ENCODE measurements at regions not wholly inside any gene's neighbourhood (a gene's known extent, or its start where the extent isn't known, plus 50 kb on each side); places are given as distances from the start of the nearest gene placed in this dataset.
"Not testable (repeated sequence)": the region's sequence is repeated elsewhere in the genome, so short reads cannot be mapped to it uniquely, and the experiment has no call there.

GRCh38 chr9:82052081-82052480, 63.5 kb downstream of the SPATA31D1 start:
- no peaks in the 10 kb centered on the region for H3K27me3 ChIP-seq (ENCODE audit: insufficient read depth, low read length)
- no peaks in the 10 kb centered on the region for H3K27me3 Mint-ChIP-seq
- no peaks in the 10 kb centered on the region for H3K4me1 Mint-ChIP-seq
- H3K27ac ChIP-seq (ENCODE audit: low read depth, low read length) = no peak overlapping the region
- ChIA-PET CTCF (ENCODE audit: partially characterized antibody) (no interaction called here), POLR2A (ENCODE audit: partially characterized antibody) (no interaction called here)
- no peak overlapping the region for H3K4me3 ChIP-seq (ENCODE audit: low read length in 2 of 2)
- no peaks in the 10 kb centered on the region for H3K4me1 ChIP-seq (ENCODE audit: insufficient read depth, low read length)
- DNase-seq = no peak
- no peaks in the 10 kb centered on the region for H3K9me3 ChIP-seq (ENCODE audit: control insufficient read depth in 1 of 2, low read length in 2 of 2)
- H3K9me3 Mint-ChIP-seq = peaks cover 0 to 5% (median 3%) of the 10 kb centered on the region in 8 donors
- intact Hi-C loops (cut with micrococcal nuclease) = no loop called here
- H3K4me3 Mint-ChIP-seq = peak overlapping the region in 1 of 8 donors; percentile 22
- no peak overlapping the region for H3K27ac Mint-ChIP-seq
- H3K36me3 ChIP-seq (ENCODE audit: insufficient read depth, low read length) = no peaks in the 10 kb centered on the region
- H3K36me3 Mint-ChIP-seq = no peaks in the 10 kb centered on the region

DNA sequence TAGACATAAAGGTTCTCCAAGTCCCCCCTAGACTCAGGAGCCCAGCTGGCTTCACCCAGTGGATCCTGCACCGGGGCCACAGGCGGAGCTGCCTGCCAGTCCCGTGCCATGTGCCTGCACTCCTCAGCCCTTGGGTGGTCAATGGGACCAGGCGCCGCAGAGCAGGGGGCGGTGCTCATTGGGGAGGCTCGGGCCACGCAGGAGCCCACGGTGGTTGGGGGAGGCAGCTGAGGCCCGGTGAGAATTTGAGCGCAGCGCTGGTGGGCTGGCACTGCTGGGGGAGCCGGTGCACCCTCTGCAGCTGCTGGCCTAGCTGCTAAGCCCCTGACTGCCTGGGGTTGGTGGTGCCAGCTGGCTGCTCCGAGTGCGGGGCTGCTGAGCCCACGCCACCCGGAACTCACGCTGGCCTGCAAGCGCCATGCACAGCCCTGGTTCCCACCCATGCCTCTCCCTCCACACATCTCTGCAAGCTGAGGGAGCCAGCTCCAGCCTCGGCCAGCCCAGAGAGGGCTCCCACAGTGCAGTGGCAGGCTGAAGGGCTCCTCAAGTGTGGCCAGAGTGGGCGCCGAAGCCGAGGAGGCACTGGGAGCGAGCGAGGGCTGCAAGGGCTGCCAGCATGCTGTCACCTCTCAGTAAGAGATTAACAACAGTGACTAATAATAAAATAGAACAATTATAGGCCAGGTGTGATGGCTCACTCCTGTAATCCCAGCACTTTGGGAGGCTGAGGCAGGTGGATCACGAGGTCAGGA, 65.9 kb downstream of the SPATA31D1 start:
- Mint-ChIP-seq H3K36me3 (no peaks in the 10 kb centered on the region), H3K9me3 (peaks cover 0 to 5% (median 0%) of the 10 kb centered on the region in 8 donors), H3K27me3 (no peaks in the 10 kb centered on the region), H3K27ac (no peak overlapping the region), H3K4me3 (no peak overlapping the region), H3K4me1 (no peaks in the 10 kb centered on the region)
- H3K27me3 ChIP-seq (ENCODE audit: insufficient read depth, low read length) = no peaks in the 10 kb centered on the region
- no peaks in the 10 kb centered on the region for H3K36me3 ChIP-seq (ENCODE audit: insufficient read depth, low read length)
- H3K27ac ChIP-seq (ENCODE audit: low read depth, low read length) = no peak overlapping the region
- H3K9me3 ChIP-seq (ENCODE audit: control insufficient read depth in 1 of 2, low read length in 2 of 2) = no peaks in the 10 kb centered on the region
- H3K4me1 ChIP-seq (ENCODE audit: insufficient read depth, low read length) = no peaks in the 10 kb centered on the region
- H3K4me3 ChIP-seq (ENCODE audit: low read length in 2 of 2) = no peak overlapping the region
- DNase-seq = no peak
- ChIA-PET CTCF (ENCODE audit: partially characterized antibody) (no interaction called here), POLR2A (ENCODE audit: partially characterized antibody) (no interaction called here)
- intact Hi-C loops (cut with micrococcal nuclease) = no loop called here

- intact Hi-C loops (cut with micrococcal nuclease) = no loop called here
- peaks cover 0 to 13% (median 2%) of the 10 kb centered on the region in 8 donors for H3K9me3 Mint-ChIP-seq
- Histone ChIP-seq H3K36me3 (ENCODE audit: insufficient read depth, low read length) (no peaks in the 10 kb centered on the region), H3K9me3 (ENCODE audit: control insufficient read depth in 1 of 2, low read length in 2 of 2) (no peaks in the 10 kb centered on the region), H3K4me3 (ENCODE audit: low read length in 2 of 2) (no peak overlapping the region), H3K27me3 (ENCODE audit: insufficient read depth, low read length) (no peaks in the 10 kb centered on the region), H3K27ac (ENCODE audit: low read depth, low read length) (no peak overlapping the region), H3K4me1 (ENCODE audit: insufficient read depth, low read length) (no peaks in the 10 kb centered on the region)
- ChIA-PET CTCF (ENCODE audit: partially characterized antibody) (no interaction called here), POLR2A (ENCODE audit: partially characterized antibody) (no interaction called here)
- no peak overlapping the region for H3K4me3 Mint-ChIP-seq
- H3K27me3 Mint-ChIP-seq = no peaks in the 10 kb centered on the region
- no peak overlapping the region for H3K27ac Mint-ChIP-seq
- no peaks in the 10 kb centered on the region for H3K36me3 Mint-ChIP-seq
- no peaks in the 10 kb centered on the region for H3K4me1 Mint-ChIP-seq
- DNase-seq = no peak
Observed at GRCh38 chr9:82057805-82058204, 69.2 kb downstream of the SPATA31D1 start.

- H3K36me3 ChIP-seq (ENCODE audit: insufficient read depth, low read length); H3K4me1 Mint-ChIP-seq; POLR2A ChIA-PET (ENCODE audit: partially characterized antibody); H3K27me3 ChIP-seq (ENCODE audit: insufficient read depth, low read length); DNase-seq; H3K4me3 ChIP-seq (ENCODE audit: low read length in 2 of 2); H3K36me3 Mint-ChIP-seq; H3K9me3 ChIP-seq (ENCODE audit: control insufficient read depth in 1 of 2, low read length in 2 of 2); CTCF ChIA-PET (ENCODE audit: partially characterized antibody); H3K27ac Mint-ChIP-seq; H3K27me3 Mint-ChIP-seq; H3K27ac ChIP-seq (ENCODE audit: low read depth, low read length); H3K4me3 Mint-ChIP-seq; H3K4me1 ChIP-seq (ENCODE audit: insufficient read depth, low read length); intact Hi-C loops (cut with micrococcal nuclease): not testable (repeated sequence)
- peaks cover 0 to 12% (median 3%) of the 10 kb centered on the region in 8 donors for H3K9me3 Mint-ChIP-seq
Observed at GRCh38 chr9:82061801-82062200, 73.2 kb downstream of the SPATA31D1 start.

GRCh38 chr9:82062245-82062644, 73.7 kb downstream of the SPATA31D1 start:
- Histone ChIP-seq H3K4me1 (ENCODE audit: insufficient read depth, low read length) (no peaks in the 10 kb centered on the region), H3K4me3 (ENCODE audit: low read length in 2 of 2) (no peak overlapping the region), H3K27me3 (ENCODE audit: insufficient read depth, low read length) (no peaks in the 10 kb centered on the region), H3K9me3 (ENCODE audit: control insufficient read depth in 1 of 2, low read length in 2 of 2) (no peaks in the 10 kb centered on the region), H3K27ac (ENCODE audit: low read depth, low read length) (no peak overlapping the region), H3K36me3 (ENCODE audit: insufficient read depth, low read length) (no peaks in the 10 kb centered on the region)
- Mint-ChIP-seq H3K4me1 (no peaks in the 10 kb centered on the region), H3K36me3 (no peaks in the 10 kb centered on the region), H3K4me3 (no peak overlapping the region), H3K27me3 (no peaks in the 10 kb centered on the region), H3K27ac (no peak overlapping the region), H3K9me3 (peaks cover 0 to 9% (median 3%) of the 10 kb centered on the region in 8 donors)
- ChIA-PET CTCF (ENCODE audit: partially characterized antibody) (no interaction called here), POLR2A (ENCODE audit: partially characterized antibody) (no interaction called here)
- DNase-seq = no peak
- intact Hi-C loops (cut with micrococcal nuclease) = no loop called here

GRCh38 chr9:82073551-82074543, 85.3 kb downstream of the SPATA31D1 start:
- H3K36me3 ChIP-seq (ENCODE audit: insufficient read depth, low read length) = no peaks in the 10 kb centered on the region
- CTCF ChIA-PET (ENCODE audit: partially characterized antibody) = no interaction called here
- DNase-seq = no peak
- H3K9me3 ChIP-seq (ENCODE audit: control insufficient read depth in 1 of 2, low read length in 2 of 2) = no peaks in the 10 kb centered on the region
- Mint-ChIP-seq H3K4me1 (no peaks in the 10 kb centered on the region), H3K27ac (no peak overlapping the region), H3K4me3 (no peak overlapping the region), H3K9me3 (peaks cover 0 to 11% (median 5%) of the 10 kb centered on the region in 8 donors), H3K36me3 (no peaks in the 10 kb centered on the region), H3K27me3 (no peaks in the 10 kb centered on the region)
- H3K27me3 ChIP-seq (ENCODE audit: insufficient read depth, low read length) = no peaks in the 10 kb centered on the region
- no peaks in the 10 kb centered on the region for H3K4me1 ChIP-seq (ENCODE audit: insufficient read depth, low read length)
- H3K4me3 ChIP-seq (ENCODE audit: low read length in 2 of 2) = no peak overlapping the region
- no peak overlapping the region for H3K27ac ChIP-seq (ENCODE audit: low read depth, low read length)
- POLR2A ChIA-PET (ENCODE audit: partially characterized antibody) = no interaction called here
- intact Hi-C loops (cut with micrococcal nuclease) = no loop called here

DNA sequence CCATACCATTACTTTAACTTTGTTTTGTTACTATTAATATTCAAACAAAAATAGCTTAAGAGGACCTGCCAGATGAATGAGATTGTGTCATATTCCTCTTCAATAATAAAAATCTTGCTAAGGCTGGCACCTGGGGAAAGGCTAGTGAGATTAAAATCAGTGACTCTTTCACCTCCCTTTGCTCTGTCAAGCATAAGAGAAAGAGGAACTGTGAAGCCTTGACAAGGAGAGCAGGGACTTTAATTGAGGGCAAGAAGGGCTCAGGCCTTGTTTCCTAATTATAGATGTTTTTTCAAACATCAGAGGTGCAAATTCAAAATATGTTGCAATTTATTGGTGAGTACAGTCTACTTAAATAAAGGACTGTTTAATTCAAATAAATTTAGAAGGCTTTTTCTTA, 91.7 kb downstream of the SPATA31D1 start:
- Mint-ChIP-seq H3K4me1 (no peaks in the 10 kb centered on the region), H3K36me3 (no peaks in the 10 kb centered on the region), H3K9me3 (peaks cover 0 to 11% (median 4%) of the 10 kb centered on the region in 8 donors), H3K4me3 (no peak overlapping the region), H3K27me3 (no peaks in the 10 kb centered on the region), H3K27ac (no peak overlapping the region)
- ChIA-PET POLR2A (ENCODE audit: partially characterized antibody) (no interaction called here), CTCF (ENCODE audit: partially characterized antibody) (no interaction called here)
- intact Hi-C loops (cut with micrococcal nuclease) = no loop called here
- H3K4me3 ChIP-seq (ENCODE audit: low read length in 2 of 2) = no peak overlapping the region
- DNase-seq = no peak
- no peaks in the 10 kb centered on the region for H3K36me3 ChIP-seq (ENCODE audit: insufficient read depth, low read length)
- H3K4me1 ChIP-seq (ENCODE audit: insufficient read depth, low read length) = no peaks in the 10 kb centered on the region
- H3K27ac ChIP-seq (ENCODE audit: low read depth, low read length) = no peak overlapping the region
- H3K9me3 ChIP-seq (ENCODE audit: control insufficient read depth in 1 of 2, low read length in 2 of 2) = no peaks in the 10 kb centered on the region
- H3K27me3 ChIP-seq (ENCODE audit: insufficient read depth, low read length) = no peaks in the 10 kb centered on the region
